HEK293 (cell line): ENCODE measurements at regions not wholly inside any gene's neighbourhood (a gene's known extent, or its start where the extent isn't known, plus 50 kb on each side); places are given as distances from the start of the nearest gene placed in this dataset.

Source experiments
- PATZ1 ChIP-seq: fragments of 450-650 bp; formaldehyde crosslinking; IDR thresholded peaks from 2 replicates; pipeline ENCODE4 v1.5.1; 2016; ENCODE audit warnings: missing biosample characterization, missing genetic modification characterization
- PBX3 ChIP-seq: sonication (generic); formaldehyde crosslinking; IDR thresholded peaks from 2 replicates; pipeline ENCODE4 v1.8.1; 2022; ENCODE audit warnings: mild to moderate bottlenecking, moderate library complexity, missing genetic modification reagents
- PRDM6 ChIP-seq: fragments of 450-650 bp; formaldehyde crosslinking; IDR thresholded peaks from 2 replicates; pipeline ENCODE4 v1.5.1; 2017; ENCODE audit warnings: missing biosample characterization, missing genetic modification characterization
- SCRT2 ChIP-seq: fragments of 450-650 bp; formaldehyde crosslinking; IDR thresholded peaks from 2 replicates; pipeline ENCODE4 v1.5.1; 2016; ENCODE audit warnings: missing biosample characterization, missing genetic modification characterization
- ZBTB26 ChIP-seq: fragments of 450-650 bp; formaldehyde crosslinking; optimal IDR thresholded peaks from 2 replicates; pipeline ENCODE3; 2016; ENCODE audit warnings: missing biosample characterization, mild to moderate bottlenecking, missing genetic modification characterization
- ZNF239 ChIP-seq: fragments of 450-650 bp; formaldehyde crosslinking; IDR thresholded peaks from 2 replicates; pipeline ENCODE4 v1.5.1; 2016; ENCODE audit warnings: missing biosample characterization, missing genetic modification characterization
- ZNF350 ChIP-seq: fragments of 450-650 bp; formaldehyde crosslinking; IDR thresholded peaks from 2 replicates; pipeline ENCODE4 v1.5.0; 2017; ENCODE audit warnings: missing biosample characterization, mild to moderate bottlenecking, missing genetic modification characterization
- ZNF510 ChIP-seq: fragments of 450-650 bp; formaldehyde crosslinking; IDR thresholded peaks from 2 replicates; pipeline ENCODE4 v1.5.1; 2018; ENCODE audit warnings: mild to moderate bottlenecking, missing genetic modification characterization, missing biosample characterization; ENCODE audit not compliant: insufficient replicate concordance
- ZNF629 ChIP-seq: fragments of 450-650 bp; formaldehyde crosslinking; IDR thresholded peaks from 2 replicates; pipeline ENCODE4 v1.5.1; 2017; ENCODE audit warnings: missing biosample characterization, missing genetic modification characterization
- ZNF76 ChIP-seq: fragments of 450-650 bp; formaldehyde crosslinking; IDR thresholded peaks from 2 replicates; pipeline ENCODE4; 2016; ENCODE audit warnings: low read depth, missing biosample characterization, missing genetic modification characterization, borderline replicate concordance
- ZNF768 ChIP-seq: fragments of 450-650 bp; formaldehyde crosslinking; IDR thresholded peaks from 2 replicates; pipeline ENCODE4 v1.5.1; 2018; ENCODE audit warnings: missing biosample characterization, mild to moderate bottlenecking, missing genetic modification characterization
- TF ChIP-seq, protein P1 (sequence below): fragments of 450-650 bp; formaldehyde crosslinking; IDR thresholded peaks from 2 replicates; pipeline ENCODE4 v1.5.1; 2016; ENCODE audit warnings: missing biosample characterization, missing genetic modification characterization
- TF ChIP-seq, protein P2 (sequence below): fragments of 450-650 bp; formaldehyde crosslinking; IDR thresholded peaks from 2 replicates; pipeline ENCODE4 v1.5.1; 2016; ENCODE audit warnings: missing biosample characterization, missing genetic modification characterization

DNA sequence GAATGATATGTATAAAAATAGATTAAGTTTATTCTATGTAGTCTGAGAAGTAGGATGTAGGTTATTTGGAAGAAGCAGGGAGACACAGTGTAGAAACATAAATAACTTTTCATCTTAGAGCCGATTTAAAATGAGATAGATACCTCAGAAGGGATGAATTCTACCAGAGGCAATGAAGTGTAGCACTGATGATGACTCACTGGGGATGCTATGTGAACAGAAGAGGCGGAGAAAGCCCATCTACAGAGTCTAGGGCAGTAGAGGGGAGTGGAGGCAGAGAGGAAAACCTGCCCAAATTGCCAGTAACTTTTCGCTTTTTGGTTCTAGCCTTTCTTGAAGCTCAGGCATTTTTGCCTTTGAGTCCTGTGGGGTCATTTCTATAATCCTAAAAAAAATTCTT, 451.8 kb downstream of the ATP23 start:
- TF ChIP-seq, protein P1, sequence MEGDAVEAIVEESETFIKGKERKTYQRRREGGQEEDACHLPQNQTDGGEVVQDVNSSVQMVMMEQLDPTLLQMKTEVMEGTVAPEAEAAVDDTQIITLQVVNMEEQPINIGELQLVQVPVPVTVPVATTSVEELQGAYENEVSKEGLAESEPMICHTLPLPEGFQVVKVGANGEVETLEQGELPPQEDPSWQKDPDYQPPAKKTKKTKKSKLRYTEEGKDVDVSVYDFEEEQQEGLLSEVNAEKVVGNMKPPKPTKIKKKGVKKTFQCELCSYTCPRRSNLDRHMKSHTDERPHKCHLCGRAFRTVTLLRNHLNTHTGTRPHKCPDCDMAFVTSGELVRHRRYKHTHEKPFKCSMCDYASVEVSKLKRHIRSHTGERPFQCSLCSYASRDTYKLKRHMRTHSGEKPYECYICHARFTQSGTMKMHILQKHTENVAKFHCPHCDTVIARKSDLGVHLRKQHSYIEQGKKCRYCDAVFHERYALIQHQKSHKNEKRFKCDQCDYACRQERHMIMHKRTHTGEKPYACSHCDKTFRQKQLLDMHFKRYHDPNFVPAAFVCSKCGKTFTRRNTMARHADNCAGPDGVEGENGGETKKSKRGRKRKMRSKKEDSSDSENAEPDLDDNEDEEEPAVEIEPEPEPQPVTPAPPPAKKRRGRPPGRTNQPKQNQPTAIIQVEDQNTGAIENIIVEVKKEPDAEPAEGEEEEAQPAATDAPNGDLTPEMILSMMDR (tag by site-specific recombination) = no peak
- TF ChIP-seq ZBTB26 (tag by site-specific recombination) (no peak), PRDM6 (tag by site-specific recombination) (no peak), ZNF239 (tag by site-specific recombination) (no peak), ZNF76 (tag by site-specific recombination) (no peak), ZNF510 (tag by site-specific recombination) (no peak), ZNF768 (tag by site-specific recombination) (no peak), PBX3 (no peak), SCRT2 (tag by site-specific recombination) (no peak), PATZ1 (tag by site-specific recombination) (no peak), ZNF629 (no peak), ZNF350 (tag by site-specific recombination) (no peak)
- TF ChIP-seq, protein P2, sequence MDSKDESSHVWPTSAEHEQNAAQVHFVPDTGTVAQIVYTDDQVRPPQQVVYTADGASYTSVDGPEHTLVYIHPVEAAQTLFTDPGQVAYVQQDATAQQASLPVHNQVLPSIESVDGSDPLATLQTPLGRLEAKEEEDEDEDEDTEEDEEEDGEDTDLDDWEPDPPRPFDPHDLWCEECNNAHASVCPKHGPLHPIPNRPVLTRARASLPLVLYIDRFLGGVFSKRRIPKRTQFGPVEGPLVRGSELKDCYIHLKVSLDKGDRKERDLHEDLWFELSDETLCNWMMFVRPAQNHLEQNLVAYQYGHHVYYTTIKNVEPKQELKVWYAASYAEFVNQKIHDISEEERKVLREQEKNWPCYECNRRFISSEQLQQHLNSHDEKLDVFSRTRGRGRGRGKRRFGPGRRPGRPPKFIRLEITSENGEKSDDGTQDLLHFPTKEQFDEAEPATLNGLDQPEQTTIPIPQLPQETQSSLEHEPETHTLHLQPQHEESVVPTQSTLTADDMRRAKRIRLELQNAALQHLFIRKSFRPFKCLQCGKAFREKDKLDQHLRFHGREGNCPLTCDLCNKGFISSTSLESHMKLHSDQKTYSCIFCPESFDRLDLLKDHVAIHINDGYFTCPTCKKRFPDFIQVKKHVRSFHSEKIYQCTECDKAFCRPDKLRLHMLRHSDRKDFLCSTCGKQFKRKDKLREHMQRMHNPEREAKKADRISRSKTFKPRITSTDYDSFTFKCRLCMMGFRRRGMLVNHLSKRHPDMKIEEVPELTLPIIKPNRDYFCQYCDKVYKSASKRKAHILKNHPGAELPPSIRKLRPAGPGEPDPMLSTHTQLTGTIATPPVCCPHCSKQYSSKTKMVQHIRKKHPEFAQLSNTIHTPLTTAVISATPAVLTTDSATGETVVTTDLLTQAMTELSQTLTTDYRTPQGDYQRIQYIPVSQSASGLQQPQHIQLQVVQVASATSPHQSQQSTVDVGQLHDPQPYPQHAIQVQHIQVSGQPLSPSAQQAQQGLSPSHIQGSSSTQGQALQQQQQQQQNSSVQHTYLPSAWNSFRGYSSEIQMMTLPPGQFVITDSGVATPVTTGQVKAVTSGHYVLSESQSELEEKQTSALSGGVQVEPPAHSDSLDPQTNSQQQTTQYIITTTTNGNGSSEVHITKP (tag by site-specific recombination) = no peak
